Brain pericyte (primary cell): ENCODE measurements at regions not wholly inside any gene's neighbourhood (a gene's known extent, or its start where the extent isn't known, plus 50 kb on each side); places are given as distances from the start of the nearest gene placed in this dataset.
"Not testable (repeated sequence)": the region's sequence is repeated elsewhere in the genome, so short reads cannot be mapped to it uniquely, and the experiment has no call there.

ENCODE experiments used
- DNase-seq: peaks from one replicate; pipeline ENCODE4 v3.0.0-alpha.2; 2012; ENCODE audit warnings: low read depth, low spot score

DNA sequence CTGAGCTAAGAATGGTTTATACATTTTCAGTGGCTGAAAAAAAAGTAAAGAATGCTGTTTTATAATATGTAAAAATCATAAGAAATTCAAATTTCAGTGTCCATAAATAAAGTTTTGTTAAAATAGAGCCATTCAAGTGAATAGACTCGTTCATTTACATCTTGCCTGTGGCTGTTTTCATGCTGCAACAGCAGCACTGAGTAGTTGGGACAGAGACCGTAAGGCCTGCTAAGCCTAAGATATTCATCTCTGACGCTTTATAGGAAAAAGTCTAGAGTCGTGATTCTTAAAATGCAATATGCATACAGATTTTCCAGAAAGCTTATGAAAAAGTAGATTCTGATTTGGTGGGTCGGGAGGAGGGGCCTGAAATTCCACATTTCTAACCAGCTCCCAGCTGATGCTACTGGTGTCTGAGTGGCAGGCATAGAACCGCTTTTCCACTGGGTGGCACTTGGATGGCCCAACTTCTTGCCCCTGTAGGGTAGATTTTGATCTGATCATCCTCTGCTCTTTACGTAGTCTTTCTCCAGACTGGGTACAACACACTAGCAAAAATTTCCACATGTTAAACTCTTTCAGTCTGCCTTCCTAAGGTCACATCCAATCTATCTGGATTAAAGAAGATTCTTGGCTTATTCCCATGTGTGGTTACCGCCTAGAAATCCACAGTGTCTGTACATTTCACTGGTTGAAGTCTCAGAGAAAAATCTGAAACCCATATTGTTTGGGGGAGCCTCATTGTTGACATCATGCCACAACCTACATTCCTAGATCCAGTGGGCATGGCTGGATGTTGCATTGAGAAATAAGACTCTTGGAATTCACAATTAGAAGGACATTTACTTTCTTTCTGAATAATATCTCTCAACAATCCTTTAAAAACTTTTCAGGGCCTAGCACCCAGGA, 151.2 kb downstream of the C12orf75 start:
- no peak for DNase-seq

DNA sequence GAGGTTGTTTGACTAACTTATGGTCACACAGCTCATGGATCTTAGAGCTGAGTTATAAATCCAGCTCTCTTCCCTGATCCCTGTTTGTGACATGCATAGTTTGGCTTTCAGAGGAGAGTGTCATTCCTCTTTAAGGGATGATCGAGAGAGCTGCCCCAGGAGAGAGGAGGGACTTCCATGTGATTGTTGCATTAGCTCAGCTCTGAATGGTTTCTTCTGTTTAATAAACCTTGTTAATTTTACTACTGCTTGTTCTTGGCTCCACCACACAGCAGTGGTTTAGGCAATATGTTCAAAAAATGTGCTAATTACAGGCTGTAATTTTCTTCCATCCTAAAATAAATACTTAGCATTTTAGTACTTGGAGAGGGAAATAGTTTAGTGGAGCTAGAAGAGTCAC, 152.5 kb downstream of the C12orf75 start:
- DNase-seq: no peak

DNA sequence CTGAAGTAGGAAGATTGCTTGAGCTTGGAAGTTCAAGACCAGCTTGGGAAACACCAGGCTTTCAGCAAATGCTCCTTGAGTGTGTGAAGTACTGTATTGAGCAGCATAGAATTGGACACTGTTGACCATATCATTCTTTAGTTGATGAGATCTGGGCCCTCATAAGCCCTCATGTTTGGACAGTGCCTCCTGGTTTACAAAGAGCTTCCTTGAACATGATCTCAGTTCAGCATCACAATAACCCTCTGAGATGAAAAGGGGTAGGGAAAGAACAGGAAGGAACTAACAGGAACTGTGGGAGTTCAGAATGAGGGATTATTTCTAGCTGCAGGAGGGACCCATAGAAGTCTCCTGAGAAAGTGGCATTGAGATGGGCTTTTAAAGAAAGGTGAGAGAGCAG, 153.2 kb downstream of the C12orf75 start:
- DNase-seq: no peak

DNA sequence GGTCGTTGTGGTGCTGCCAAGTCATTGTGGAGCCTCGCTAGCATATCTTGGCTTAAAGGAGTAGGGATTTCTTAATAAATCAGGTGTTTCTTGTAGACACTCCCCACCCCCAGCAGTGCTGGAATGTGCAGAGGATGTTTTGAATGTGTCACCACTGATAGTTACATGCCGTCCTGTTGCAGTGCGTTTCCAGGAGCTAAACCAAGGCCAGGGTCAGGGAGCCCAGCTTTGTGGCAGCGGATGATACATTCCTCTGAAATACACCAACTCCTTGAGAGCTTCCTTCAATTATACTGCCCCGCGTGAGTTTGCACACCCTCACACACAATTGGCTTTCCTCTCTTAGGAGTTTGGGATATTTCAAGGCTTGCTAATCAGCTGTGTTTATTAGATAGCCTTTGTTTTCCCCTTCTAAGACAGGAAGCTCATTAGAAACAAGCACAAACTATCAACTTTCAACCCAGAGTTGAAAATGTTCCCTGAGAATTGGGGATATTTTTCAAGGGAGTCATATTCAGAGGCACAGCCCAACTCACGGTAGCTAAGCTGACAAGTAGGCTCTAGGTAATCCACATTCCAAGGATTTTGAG, 154.9 kb downstream of the C12orf75 start:
- DNase-seq: no peak

DNA sequence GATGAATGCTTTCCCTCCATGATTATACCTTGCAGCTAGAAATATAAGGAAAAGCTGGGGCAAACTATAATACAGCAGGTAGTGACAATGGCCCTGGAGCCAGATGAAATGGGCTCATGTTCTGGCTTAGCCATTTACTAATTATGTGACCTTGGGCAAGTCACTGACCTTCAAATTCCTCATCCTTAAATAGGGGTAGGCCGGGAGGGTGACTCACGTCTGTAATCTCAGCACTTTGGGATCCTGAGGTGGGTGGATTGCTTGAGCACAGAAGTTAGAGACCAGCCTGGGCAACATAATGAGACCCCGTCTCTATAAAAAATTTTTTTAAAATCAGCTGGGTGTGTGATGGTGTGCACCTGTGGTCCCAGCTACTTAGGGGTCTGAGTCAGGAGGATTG, 155.4 kb downstream of the C12orf75 start:
- DNase-seq: no peak

DNA sequence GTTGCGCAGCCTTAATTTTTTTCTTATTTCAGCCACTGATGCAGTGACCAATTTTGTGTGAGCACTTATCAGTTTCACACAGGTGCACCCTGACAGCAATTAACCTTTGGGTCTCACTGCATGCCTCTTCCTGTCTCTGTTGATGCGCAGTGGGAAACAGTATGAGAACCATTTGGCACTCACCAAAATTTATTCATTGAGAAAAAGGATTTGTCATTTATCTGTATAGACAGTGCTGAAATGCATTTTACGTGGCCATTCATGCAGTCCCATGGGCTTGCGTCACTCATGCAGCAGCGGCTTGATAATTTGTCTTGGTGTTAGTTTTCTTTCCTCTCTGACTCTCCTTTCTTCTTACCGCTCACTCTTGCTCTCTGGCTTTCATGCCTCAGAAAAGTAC, 157.5 kb downstream of the C12orf75 start:
- no peak for DNase-seq

DNA sequence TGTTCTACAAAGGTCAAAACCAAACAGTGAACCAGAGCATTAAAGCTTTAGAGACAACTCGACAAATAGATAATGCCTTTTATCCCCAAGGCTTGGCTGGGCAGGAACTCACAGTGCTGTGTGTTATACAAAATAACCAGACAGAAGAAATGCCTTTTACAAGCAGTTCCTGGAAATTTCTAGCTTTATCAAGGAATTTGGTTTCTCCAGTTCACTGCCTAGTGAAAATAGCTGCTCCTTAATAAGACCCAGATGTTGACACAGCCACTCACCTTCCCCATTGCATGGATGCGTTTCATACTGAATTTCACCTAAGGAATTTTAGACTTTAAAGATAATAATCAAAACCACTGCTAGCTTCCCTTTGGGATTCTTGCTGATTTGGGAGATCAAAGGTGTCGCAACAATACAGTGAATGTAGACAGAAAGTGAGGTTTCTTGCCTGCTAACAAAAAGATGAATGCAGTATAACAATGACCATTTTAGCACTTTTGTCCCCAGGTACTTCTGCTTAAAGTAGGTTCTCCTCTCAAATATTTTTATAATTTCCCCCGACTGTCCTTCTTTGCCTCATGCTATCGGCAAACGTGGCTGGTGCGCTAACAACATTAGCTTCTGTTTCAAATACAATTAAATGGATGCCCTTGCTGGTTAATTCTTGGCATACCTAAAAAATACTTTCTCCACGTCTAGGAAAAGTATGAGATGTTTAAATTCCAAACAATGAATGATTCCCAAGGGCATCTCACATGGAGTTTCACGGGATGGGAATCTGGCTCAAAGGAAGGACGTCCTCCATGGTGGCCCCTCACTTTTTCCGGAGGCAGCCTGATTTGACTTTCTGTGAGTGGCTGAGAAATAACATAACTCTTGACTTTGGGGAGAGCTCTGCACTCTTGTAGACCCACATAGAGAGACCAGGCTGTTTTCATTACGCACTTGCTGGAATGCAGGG, 162.4 kb downstream of the C12orf75 start:
- DNase-seq: no peak

DNA sequence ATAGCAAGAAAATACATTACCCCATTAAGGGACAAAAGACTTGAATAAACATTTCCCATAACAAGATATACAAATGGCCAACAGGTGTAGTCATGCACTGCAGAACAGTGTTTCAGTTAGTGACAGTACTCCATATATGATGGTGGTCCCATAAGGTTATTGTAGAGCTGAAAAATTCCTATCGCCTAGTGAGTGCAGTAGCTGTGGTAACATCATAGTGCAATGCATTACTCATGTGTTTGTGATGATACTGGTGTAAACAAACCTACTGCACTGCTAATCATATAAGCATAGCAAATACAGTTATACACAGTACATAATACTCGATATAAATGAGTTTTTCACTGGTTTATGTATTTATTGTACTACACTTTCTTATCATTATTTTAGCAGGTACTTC, 168.7 kb downstream of the C12orf75 start:
- no peak for DNase-seq

DNA sequence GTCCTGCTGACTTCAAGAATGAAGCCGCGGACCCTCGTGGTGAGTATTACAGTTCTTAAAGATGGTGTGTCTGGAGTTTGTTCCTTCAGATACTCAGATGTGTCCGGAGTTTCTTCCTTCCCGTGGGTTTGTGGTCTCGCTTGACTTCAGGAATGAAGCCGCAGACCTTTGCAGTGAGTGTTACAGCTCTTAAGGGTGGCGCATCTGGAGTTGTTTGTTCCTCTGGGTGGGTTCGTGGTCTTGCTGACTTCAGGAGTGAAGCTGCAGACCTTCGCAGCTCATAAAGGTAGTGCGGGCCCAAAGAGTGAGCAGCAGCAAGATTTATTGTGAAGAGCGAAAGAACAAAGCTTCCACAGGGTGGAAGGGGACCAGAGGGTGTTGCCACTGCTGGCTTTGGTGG, 170.2 kb downstream of the C12orf75 start:
- DNase-seq: not testable (repeated sequence)

DNA sequence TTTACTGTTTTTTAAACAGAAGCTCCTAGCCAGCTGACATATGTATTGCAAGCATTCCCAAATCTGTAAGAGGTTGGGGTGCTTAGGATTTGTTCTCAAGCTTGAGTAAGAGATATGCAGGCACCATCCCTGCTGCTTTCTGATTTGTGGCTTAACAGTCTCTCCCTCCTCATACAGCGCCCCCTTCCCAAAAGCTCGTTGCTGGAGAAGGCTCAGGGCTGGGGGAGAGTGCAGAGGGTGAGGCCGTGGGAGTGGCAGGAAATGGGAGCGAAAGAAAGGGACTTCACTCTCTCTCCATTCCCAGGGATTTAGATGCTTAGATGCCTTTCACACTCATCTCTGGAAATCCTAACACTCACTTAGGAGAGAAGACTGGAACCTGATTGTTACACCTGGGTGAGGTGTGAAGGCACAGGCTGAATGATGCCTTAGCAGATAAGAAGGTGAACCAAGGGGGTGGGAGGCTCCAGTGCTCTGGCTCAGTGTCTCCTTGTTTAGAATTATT, 172.0 kb downstream of the C12orf75 start:
- no peak for DNase-seq

DNA sequence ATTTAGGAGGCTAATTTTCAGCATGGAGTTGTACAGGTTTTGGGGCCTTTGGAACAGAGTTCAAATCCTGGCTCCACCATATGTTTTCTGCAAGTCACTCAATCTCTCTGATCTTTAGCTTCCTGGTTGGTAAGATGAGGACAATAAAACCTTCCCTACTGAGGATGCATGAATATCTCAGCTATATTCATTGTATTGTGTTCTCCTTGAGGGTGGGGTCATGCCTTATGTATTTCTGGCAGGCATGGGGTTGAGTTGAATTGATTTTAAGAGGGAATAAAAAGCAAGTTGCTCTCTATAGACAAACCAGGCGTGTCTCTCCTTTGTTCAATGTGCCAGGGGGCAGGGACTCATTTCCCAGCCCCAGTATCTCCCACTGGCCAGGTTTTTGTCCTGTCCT, 173.1 kb downstream of the C12orf75 start:
- no peak for DNase-seq

DNA sequence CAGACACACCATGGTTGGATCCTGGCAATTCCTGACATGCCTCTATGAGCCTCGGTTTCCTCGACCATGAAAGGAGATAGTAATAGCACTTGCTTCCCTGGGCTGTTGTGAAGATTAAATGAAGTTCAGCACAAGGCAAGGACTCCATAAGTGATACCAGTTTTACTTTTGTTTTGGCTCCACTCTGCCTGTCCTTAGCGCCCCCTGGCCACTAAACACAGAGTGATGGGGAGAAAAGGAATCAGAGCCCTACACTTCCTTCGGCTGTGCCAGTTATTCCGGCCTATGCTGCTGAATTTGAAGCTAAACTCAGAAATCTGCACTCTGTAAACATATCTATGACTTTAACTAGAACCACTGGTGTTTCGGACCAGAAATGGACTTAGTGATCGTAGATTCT, 173.8 kb downstream of the C12orf75 start:
- DNase-seq: no peak

DNA sequence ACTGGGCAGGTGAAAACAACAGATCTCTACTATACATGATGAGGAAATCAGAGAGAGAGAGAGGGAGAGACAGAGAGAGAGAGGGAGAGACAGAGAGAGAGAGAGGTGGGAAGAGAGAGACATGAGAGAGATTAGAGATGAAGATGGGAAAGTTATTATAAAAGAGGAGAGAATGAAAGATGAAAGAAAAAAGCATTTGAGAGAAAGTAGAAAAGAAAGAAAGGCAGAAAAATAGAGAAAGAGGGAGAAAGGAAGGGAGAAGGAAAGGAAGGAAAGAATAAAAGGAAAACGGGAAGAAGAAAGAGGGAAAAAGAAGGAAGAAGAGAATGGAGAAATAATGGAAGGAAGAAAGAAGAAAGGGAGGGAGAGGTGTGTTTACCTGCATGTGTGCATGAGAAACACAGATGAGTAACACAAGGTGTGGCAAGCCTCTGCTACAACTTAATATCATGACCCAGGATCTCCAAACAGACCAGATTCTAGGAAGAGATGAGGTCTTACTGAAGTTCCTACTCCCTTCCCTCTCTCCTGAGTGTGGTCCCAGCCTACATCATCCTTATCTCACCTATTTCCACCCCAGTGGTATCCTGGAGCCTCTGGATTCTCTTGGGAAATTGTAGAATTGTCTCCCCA, 176.3 kb downstream of the C12orf75 start:
- no peak for DNase-seq

DNA sequence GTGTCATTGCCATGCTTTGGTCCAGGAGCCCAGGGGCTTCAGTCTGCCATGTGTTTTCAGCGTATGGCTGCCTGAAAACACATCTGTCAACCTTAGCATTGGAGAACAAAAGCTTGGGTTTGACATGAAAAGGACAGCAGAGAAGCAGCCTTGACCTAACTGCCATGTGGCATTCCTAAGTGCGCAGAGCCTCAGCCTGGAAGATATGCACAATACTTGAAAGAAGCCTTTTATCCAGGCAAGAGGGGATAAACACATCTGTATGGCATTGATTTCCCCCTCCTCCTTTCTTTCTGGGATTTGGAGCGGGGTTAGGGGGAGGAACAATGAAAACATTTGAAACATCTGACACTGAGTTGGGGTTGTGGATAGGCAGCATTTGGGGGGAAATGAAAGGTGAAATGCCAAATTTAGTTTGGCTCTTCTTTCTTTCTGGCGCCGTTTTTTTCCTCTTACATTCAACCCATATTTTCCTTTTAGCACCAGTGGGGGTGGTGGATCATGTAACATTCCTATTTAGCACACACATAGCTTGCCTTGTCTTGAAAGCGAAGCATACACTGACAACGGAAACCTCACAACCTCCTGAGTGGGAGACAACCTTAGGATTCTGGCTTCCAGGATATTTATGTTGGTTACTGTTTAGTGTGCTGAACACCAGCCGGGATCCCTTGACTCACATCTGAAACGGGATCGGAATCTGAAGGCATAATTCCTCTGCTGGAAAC, 177.0 kb downstream of the C12orf75 start:
- no peak for DNase-seq

DNA sequence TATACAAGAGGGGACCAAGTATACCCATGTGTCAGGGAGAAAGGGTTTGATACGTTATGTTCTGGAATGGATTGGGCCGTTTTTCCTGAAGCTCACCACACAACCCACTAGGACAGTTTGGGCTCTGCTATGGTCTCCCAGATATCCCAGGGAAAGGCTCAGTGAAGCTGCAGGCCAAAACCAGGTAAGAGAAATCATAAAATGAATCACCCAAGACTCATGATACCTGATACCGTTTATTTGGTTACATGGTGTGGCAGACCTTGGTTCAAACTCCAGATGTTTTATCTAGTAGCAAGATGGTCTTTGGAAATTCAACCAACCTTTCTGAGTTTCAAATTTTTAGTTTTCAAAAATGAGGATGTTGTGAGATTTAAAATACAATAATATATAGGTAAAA, 177.6 kb downstream of the C12orf75 start:
- no peak for DNase-seq

DNA sequence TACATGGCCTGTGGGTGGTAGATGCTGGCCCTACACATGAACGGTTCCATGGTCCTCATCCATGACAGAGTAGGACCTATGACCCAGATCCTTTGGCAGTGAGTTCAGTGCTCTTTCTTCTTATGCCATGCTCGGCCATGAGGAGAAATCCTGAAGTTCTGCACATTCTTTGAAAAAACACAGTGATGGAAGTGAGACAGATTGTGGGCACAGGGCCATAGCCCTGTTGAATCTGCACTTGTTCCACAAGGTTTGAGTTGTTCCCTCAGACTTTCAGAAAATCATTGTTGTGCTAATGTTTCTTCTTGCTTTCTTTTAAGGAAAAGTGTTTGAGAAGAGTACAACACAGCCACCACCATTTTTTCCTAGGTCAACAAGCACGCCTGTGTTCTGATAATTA, 180.0 kb downstream of the C12orf75 start:
- DNase-seq: no peak

DNA sequence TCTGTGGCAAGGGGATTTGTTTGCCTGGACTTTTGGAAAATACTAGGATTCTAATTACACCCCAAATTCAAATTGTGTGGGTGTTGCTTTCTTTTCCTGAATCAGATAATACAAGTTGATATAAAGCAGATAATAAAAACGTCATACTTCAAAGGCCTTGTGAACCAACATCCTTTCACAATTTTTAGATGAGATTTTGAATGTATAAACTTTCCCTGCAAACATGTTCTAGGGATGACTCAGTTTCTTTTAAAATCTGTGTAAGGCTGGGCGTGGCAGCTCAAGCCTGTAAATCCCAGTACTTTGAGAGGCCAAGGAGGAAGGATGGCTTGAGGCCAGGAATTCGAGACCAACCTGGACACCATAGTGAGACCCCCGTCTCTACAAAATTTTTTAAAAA, 182.4 kb downstream of the C12orf75 start:
- DNase-seq: not testable (repeated sequence)

DNA sequence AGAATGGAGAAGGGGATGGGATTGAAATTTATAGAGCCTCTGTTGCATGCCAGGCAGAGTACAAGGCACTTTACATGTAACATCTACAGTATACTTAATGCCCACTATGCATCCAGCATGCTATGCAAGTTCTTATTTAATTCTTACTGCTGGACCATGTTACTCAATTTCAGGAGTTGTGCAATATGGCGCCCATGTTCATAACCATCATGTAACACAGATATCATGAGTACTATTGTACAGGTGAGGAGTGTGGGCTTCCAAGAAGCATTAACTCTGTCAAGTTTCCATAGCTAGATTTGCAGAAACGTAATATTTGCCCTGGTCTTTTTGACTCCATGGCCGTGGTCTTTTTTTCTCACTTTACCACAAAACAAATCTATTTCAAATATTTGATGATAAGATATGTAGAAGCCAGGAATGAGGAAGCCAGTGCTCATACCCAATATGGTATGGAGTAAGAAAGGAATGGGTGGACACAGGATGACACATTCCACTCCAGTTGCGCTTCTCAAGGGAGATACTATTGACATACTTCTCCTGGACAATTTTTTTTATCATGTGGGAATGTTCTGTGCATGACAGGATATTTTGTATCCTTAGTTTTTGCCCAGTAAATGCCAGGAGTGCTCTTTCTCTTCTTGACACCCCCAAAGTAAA, 191.8 kb downstream of the C12orf75 start:
- no peak for DNase-seq

DNA sequence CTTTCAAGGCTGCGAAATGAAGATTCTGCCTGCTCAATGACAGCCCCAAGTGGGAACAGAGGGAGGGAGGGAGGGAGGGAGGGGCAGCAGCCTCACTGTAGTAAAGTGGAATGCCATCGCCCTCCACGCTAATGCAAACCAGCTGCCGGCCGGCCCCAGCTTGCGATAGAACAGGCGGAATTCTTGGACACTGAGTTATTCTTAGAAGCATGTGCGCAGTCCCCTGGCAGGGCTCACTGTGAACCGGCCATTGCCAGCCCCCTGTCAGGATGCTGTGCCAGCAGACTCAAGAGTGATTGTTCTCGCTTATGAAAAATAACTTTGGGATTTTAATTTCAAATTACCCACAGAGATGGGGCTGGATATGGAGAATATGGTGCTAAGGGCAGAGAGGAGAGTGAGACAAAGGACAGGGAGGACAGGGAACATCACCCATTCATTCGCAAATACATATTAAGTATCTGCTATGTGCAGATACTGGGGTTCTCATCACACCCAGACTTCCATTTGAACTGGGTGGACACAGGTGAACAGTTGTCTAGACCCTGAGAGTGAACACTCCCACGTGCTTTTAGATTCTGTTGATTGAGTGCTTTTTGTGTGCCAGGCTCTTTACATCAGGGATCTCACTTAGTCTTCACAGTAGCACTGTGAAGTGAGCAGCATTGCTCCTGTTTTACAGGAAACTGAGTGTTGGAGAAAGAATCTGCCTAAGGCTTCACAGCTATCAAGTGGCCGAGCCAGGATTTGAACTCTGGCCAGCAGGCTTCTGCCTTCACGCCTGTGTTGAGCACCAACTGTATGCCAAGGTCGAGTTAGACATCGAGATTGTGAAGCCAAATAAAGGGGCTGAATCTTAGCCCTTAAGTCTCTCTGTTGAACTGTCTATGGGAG, 192.9 kb downstream of the C12orf75 start:
- peak; percentile 61 for DNase-seq
